NCI-H446 treated with DMSO at 0.1 percent for 48 hours (cell line): ENCODE measurements at regions not wholly inside any gene's neighbourhood (a gene's known extent, or its start where the extent isn't known, plus 50 kb on each side); places are given as distances from the start of the nearest gene placed in this dataset.

ENCODE experiments used
- DNase-seq: peaks from one replicate; lab custom pipeline; 2025; lab: John Stamatoyannopoulos, UW

DNA sequence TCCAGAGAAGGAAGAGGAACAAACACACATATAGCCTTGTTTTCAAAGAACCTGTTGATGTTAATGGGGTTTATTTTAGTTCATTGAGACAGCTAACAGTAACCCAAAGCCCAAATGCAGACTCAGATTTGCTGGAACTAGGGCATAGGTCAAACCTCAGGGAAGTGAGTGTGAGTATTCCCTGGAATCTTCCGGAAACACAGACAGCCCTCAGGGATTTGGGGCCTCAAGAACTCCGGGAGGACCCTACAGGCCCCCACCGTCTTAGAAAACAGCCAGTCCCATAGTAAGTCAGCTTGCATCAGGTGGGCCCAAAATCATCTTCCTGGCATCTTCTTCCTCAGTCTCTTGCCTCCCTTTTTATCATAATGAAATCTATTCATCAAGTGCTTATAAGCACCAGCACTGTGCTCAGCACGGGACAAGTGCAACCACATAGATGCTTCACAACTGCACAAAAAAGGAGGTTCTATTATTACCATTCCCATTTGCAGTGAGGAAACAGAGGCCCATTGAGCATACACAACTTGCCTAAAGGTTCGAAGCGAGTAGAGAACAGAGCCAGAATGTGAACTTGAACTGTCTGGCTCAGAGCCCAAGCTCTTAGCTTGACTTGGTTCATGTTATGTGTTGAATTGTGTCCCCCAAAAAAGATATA, 50.2 kb upstream of the BCL11A start:
- no peak for DNase-seq

DNA sequence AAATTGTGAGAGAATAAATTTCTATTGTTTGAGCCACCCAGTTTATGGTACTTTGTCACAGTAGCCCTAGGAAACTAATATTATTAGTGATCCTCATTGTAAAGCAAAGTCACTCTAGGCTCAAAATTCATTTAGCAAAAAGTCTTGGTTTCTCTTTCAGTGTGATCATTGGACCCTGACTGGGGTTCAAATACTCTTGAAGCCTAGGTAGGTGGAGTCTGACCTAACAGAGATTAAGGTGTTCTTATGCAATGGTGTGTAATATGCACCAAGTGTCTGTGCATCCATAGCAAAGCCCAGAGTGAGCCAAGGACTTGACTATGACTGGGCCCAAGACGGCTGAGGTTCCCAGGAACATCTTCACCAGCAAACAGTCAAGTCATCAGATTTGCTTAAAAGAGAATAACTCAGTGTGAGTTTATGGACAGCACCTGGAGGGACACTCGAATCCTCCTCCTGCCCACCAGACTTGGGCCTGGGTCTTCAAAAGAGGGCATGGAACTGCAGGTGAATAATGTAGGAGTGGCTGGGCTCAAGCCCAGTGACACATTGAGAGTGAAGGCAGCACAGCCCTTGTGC, 51.1 kb upstream of the BCL11A start:
- no peak for DNase-seq

DNA sequence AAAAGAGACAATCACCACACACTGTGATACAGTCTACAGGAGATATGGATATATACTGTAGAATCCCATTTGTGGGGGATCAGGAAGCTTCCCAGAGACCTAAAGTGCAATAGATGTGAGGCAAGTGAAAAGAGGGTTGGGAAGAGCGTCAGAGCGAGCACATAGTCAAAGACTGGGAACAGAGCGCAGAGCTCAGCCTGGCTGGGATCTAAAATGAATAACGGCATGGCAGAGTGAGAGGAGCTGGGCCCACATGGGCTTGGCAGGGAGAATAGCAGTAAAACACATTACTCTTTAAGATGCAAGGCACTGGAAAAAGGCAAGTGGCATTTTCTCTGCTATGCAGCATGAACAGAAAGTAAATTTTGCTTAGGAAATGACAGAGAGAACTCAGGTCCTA, 52.4 kb upstream of the BCL11A start:
- no peak for DNase-seq

DNA sequence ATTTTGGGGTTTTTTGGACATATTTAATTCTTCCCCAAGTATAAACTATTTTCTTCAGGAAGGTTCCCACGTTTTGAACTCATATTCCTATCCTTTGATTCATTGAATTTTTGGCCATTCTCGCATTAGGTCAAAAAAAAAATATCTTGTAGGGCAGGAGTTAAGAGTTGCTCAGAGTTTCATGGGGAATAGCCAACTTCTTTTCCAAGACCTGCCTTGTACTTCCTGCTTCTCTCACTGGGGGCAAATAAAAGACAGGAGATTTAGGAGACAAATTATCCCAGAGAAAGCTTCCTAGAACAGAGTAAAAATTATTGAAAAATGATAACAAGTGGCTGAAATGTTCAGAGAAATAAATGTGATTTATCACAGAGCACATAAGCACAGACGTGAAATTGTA, 55.2 kb upstream of the BCL11A start:
- DNase-seq, result no peak

DNA sequence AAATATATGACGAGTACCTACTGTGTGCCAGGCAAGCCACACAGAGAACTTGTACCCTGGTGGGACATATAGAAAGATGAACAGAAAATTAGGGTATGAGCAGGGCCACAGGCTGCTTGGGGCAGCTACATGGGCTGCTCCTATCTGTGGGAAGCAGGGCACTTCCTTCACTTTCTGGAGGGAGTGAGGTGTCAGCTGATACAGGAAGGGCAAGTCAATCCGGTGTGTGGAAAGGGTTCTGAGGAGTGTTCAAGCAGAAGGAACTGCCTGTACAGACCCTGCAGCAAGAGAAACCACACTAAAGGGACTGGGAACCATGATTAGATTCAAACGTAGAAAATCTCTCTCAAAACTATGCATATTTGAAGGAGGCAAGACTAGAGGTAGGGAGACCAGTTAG, 58.6 kb upstream of the BCL11A start:
- no peak for DNase-seq

DNA sequence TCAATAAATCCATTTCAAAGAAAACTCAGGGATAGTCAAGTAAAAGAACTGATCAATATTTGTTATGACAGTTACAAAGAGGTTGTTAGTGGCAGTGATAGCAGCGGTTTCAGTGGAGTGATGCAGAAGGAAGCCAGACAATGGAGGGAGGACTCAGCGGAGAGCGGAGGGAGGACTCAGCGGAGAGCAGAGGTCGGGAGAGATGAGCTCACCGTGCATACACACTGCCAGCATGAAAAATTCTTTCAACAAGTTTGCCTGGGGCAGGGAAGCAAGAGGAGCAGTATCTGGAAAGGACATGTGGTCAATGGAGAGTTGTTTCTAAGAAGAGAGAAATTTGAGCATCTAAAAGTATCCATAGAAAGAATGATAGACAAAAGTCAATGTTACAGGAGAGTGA, 60.9 kb upstream of the BCL11A start:
- DNase-seq, result no peak

DNA sequence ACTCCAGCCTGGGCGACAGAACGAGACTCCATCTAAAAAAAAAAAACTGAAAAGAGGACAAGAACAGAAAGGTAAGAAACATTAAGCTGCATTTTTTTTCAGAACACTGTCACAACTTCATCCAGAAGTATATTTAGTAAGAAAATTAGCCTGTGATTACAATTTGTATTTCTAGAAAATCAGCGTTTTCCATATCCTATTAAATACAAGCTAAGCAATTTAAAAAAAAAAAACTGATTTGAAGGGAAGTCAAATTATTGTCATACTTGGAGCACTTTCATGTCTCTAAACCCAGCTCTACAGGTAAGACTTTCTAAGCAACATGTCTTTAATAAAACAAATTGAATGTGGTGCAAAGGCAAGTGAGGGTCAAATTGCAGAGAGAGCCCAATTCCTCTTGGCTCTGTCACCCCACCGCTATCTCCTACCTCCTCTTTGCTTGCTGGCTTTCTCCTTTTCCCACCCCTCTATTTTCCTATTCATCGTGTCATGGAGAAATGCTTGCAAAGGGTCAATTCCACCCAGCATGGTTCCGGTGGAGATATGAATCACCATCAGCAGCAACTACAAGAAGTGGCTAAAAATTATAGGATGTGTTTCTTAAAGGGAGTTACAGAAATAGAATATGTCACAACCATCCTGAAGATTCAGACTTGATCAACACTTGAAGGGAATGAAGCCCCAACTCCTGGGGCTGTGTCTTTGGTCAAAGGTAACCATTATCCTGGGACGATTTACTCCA, 68.4 kb upstream of the BCL11A start:
- DNase-seq, result no peak

DNA sequence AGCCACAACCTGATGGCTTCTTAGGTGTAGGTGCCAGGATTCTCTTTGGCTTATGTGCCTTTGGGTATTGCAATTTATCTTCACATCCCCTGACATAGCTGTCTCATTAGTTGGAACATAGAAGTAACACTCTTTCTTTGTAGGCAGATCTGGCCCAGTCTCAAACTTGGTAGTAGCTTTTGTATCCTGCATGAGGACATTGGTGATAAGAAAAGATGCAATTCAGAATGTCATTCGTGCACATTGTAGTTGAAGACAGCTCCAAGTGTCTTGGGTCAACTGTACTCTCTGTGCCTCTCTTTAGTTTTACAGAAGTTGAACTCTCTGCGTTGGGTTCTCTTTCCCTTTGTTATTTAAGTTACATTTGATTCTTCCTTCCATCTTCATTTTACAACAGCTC, 69.6 kb upstream of the BCL11A start:
- no peak for DNase-seq

DNA sequence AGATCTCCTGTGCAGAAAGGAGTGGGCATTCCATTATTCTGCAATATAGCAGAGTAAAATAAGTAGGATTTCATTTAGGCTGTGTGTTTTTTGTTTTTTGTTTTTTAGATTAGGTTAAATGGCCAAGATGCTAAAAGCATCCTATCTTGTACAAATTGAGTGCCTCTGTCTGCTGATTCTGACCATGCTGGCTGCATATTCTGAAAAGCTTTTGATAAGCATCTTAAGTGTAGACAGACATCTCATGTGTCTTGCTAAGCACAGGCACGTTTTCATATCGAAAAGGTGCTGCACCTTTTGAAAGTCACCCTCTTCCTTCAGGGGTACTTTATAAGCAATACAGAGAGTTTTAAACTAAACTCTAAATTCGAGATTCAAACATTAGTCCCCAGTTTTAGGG, 74.0 kb upstream of the BCL11A start:
- DNase-seq, result no peak

DNA sequence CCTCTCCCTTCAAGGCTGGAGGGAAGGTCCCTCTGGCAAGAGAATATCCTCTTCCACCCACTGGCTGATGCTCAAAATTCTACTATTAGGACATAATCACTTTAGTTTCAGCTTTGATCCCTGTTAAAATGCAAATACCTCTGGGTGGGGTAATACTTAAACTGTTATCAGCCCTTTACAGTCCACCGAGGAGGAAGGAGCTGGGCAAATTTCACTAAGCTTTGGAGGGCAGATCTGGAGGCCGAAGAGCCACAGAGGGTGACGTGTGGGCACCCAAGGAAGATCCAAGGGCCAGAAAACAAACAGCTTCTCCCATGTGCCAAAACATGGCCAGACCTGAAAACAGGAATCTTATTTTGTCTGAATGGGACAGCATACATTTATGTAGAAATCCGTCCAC, 74.6 kb upstream of the BCL11A start:
- DNase-seq, result no peak

DNA sequence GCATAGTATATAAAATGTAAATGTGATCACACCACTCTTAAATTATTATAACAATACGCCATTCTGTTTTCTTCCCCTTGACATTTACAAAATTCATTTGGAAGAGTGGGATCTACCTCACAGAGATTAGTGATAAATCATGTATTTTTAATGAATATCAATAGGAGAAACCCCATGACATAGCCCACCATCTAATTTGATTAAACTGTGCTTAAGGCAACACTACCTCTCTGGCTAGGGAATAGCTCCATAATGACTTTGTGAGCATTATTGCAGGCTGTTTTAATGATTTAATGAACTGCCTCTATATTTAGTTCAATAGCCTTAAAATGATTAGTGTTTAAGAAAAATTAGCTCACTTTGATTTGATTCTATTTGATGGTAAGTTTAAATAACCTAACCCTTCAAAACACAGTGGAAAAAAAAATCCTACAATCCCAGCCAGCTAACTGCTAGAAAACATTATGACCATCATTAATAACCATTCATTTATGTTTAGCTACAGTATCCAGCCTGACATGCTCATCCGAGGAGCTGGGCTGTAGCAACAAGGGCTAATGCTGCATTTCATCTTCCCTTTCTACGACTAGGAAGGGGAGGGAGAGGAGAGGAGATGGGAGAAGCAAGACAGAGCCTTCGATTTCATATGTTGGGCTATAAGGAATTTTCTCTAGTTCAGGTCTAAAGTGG, 75.3 kb upstream of the BCL11A start:
- no peak for DNase-seq

DNA sequence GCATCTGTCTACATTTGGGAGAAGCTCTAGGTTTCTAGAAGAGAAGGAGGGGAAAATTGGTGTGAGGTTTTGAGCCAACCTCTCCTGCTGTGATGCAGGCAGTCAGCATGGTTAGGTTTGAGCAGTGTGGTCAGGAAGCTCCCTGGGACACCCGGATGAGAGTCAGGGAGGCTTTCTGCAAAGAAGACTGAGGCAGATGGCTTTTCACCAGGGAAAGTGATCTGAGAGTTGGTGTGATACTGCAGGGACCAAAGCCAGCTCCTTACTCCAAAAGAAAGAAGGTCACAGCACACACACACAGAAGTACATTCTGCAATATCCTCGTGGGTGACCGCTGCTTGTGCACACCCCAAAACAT, 75.8 kb upstream of the BCL11A start:
- DNase-seq, result no peak

DNA sequence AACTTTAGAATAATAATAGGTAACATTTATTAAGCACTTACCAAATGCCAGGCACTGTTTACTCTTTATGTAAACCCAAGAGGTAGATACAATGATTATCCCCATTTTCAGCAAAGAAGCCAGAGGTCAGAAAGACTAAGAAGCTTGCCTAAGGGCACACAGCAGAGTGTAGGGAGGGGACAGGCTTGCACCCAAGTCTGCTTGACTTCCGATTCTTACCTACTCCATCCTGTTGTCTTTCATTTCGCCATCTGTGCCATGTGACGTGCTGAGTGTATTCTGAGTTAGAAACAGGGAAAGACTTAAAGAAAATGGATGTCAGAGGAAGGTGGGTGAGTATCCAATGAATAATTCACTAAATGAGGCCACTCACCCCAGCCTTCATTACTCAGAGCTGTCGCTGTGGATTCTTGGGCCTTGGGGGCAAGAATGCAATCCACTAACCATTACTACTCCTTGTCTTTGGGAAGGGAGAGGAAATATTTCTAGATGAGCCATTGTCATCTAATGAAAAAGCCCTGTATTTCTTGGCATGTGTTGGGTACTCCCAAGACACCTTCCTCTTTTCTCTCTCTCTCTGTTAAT, 76.4 kb upstream of the BCL11A start:
- DNase-seq, result no peak

DNA sequence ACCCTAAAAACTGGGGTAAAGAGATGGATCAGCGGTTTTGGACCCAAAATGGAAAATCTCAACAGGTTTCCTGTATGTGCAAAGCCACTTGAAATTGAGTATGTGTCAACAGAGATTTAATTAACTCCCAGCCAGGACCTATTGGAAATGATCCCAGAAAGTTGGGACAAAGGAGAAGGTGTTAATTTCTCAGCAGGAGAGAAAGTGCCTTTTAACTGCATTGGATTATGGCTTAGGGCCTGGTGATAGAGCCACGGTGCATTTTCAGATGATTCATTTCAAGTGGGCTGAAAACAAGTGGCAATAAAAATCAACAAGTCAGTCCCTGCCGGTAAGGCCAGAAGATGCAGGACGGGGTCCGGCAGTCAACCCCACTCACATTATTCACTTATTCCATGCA, 80.2 kb upstream of the BCL11A start:
- peak; percentile 5 for DNase-seq

DNA sequence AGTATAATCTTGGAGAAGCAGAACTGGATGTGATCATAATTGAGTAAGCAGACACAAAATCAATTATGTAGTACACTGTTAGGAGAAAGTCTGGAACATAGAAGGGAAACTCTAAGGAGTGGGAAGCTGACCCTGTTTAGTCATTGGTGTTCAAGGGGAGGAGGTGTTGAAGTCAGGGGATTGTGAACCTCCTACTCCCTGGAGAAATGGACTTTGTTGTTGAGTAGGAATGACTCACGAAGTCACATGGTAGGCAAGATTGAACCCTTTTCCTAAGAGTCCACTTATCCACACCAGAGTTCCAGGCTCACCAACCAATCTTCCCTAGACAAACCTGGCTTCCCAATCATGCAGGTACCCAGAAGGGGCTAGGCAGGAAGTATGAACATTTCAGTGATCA, 81.0 kb upstream of the BCL11A start:
- no peak for DNase-seq

DNA sequence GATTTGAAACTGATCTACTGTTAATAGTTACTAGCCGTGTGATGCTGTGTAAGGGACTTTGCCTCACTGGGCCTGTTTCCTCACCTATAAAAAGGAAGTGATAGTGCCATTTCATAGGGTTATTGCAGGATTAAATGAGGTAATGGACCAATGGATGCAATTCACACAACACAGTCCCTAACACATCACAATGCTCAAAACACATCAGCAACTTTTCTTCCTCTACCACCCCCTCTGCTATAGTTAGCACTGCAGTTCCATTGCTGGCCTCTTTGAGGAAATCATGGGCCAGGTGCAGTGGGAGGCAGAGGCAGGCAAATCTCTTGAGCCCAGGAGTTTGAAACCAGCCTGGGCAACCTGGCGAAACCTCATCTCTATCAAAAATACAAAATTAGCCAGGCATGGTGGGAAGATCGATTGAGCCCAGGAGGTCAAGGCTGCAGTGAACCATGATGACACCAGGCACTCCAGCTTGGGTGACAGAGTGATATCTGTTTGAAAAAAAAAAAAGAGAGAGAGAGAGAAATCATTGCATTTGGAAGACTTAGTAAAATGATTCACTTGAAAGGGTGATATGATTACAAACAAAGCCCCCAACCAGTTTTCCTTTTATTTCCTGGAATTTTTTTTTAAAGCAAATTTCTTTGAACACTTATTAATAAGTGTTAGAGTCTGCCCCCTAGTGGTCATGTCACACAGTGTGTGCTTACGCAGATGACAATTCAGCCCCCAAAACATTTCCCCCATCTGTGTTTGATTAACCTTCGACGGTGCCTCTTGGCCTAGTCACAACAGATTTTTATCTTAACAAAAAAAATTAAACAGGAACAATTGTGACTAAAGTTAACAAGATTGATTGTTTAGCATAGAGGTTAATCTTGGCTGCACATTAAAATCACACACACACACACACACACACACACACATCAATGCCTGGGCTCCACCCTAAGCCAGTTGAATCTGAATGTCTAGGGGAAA, 88.6 kb upstream of the BCL11A start:
- peak; percentile 19 for DNase-seq

DNA sequence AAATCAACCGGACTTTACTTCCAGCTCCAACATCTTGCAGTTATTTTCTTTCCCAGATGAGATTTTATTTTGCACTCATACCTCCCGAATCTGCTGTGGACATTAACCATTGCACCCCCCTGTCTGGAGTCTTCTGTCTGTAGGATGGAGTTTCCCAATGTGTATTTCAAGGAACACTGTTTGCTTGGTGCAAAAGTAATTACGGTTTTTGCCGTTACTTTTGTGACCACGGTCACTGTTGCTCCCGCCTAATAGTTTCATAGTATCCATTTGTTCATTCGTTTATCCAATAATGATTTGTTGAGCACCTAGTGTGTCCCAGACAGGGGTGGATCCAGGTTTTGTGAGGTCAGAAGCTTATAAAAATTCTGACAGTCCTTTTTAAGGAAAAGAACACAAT, 90.3 kb upstream of the BCL11A start:
- DNase-seq, result no peak

DNA sequence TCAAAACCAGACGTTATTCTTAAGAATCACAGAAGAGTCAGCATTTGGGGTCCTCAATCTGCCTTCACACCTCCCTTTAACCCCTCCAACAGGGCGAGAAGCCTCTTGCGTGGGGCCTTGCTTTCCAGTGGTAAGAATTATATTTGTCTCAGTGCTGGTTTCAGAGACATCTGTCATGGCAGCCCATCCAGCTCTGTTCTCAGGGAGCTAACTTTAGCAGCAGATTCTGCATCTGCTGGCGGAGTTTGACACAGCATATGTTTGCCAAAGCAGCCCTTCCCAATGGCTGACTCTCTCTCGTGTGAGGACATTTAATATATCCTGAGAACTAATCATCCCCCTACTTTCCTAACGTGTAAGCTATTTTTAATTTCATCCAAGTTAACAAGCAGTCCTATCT, 91.5 kb upstream of the BCL11A start:
- no peak for DNase-seq

DNA sequence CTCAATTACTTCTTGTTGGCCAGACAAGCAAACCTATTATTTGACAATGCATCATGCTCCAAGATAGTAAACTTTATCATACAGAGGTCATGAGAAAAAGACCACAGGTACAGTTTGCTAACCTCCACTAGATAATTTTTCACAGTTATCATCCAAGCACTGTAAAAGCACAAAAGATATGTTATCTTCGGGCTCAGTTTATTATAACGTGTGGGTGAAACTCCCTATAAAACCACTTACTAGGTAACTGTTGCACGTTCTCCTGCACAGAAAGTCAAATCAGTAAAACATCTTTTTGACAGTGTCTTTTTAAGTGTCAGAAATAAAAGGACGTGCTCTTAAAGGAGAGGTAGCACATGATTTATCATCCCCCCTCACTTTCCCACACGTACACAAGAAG, 94.7 kb upstream of the BCL11A start:
- DNase-seq, result no peak

DNA sequence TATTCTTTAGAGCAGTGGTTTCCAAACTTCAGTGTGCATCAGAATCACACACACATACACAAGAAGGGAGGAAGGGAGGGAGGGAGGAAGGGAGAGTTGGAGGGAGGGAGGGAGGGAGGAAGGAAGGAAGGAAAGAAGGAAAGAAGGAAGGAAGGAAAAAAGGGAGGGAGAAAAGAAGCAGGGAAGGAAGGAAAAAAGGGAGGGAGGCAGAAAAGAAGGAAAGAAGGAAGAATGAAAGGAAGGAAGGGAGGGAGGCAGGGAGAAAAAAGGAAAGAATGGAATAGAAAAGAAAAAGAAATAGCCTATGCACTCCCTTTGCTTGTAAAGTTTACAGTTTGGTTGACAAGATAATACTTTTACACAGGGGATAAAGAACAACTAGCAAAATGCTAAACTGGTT, 96.3 kb upstream of the BCL11A start:
- no peak for DNase-seq

DNA sequence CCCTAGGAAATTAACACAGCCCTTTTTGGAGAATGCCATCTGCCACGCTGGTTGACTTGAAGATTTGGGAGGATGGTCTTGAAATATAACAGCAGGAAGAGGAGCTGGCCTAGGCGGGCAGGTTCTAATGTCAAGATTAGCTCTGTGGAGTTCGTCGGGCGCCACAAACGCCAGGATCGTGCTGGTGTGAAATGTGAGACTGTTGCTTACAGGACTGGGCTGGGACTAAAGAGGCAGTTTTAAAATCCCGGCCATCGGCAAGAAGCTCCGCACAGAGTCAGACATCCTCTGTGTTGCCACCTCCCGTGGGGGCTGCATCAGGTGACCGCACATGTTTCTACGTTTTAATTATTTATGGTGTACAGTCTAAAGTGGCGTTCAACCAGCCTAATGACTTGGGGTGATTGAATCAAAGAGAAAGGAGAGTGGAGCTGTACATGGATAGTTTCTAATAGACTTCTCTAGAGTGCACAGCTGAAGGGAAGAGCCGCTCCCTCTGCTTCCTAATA, 99.4 kb upstream of the BCL11A start:
- DNase-seq, result no peak
